ENCODE measurements at regions not wholly inside any gene's neighbourhood (a gene's known extent, or its start where the extent isn't known, plus 50 kb on each side); places are given as distances from the start of the nearest gene placed in this dataset.

DNA sequence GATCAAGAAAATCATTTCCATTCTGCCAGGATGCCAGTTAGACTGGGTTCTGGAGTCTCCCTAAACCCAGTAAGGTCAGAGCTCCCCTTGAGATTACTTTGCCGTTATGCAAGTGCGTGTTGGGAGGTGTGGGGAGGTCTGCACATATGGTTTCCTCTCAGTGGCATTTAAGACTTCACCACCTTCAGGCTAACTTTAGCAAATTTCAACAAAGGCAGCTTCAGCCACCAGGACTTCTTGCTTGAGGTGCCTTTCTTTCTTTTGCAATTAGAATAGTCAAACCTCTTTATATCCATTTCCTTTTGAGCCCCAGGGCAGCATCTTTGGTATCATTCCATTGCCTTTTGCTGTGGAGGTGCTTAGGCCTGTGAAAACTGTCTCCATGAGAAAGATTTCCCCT lies 117.2 kb upstream of the CCND2 start:
- H3K27ac Mint-ChIP-seq: no peak overlapping the region
- H3K4me3 Mint-ChIP-seq: no peak overlapping the region
- Histone ChIP-seq H3K36me3 (replicated peaks in 1 of 2; ENCODE audit: control extremely low read depth in 1 of 2, control insufficient read depth in 1 of 2, extremely low read depth in 1 of 2, insufficient read depth in 2 of 2, low read length in 1 of 2) (no peaks in the 10 kb centered on the region), H3K9ac (ENCODE audit: low read length) (no peak overlapping the region), H3K27ac (ENCODE audit: low read length in 2 of 2) (peak overlapping the region in 1 of 2 donors; percentile 35), H4K20me1 (ENCODE audit: control insufficient read depth, insufficient read depth, low read length, poor library complexity, severe bottlenecking) (no peaks in the 10 kb centered on the region), H3K9me3 (ENCODE audit: control extremely low read depth in 1 of 3, control insufficient read depth in 2 of 3, insufficient read depth in 1 of 3, low read length in 2 of 3) (peaks cover 0 to 1% (median 0%) of the 10 kb centered on the region in 3 donors), H3K4me2 (replicated peaks; ENCODE audit: low read depth, low read length, poor library complexity, severe bottlenecking) (no peak overlapping the region), H2AFZ (ENCODE audit: insufficient read depth, low read depth, low read length, poor library complexity, severe bottlenecking) (peak overlapping the region; percentile 35), H3K79me2 (ENCODE audit: control insufficient read depth, insufficient read depth, low read length) (no peaks in the 10 kb centered on the region), H3K4me1 (ENCODE audit: control insufficient read depth in 2 of 2, insufficient read depth in 2 of 2, low read length in 2 of 2) (peaks cover 44 to 45% of the 10 kb centered on the region in 2 donors), H3K27me3 (replicated peaks in 1 of 4; ENCODE audit: control extremely low read depth in 1 of 4, control insufficient read depth in 3 of 4, insufficient read depth in 4 of 4, low read length in 3 of 4) (no peaks in the 10 kb centered on the region), H3K4me3 (ENCODE audit: control extremely low read depth in 1 of 5, extremely low read depth in 1 of 5, insufficient read depth in 1 of 5, low read depth in 2 of 5, low read length in 4 of 5) (no peak overlapping the region)
- H3K27me3 Mint-ChIP-seq: no peaks in the 10 kb centered on the region
- no CpG with 5 or more reads among the region's 2 CpGs for WGBS (ENCODE audit: insufficient coverage)
- TF ChIP-seq EZH2 (IDR thresholded peaks at IDR 0.05; ENCODE audit: borderline replicate concordance, insufficient read depth, low read depth, low read length, poor library complexity, severe bottlenecking): no peak
- TF ChIP-seq, protein P1, sequence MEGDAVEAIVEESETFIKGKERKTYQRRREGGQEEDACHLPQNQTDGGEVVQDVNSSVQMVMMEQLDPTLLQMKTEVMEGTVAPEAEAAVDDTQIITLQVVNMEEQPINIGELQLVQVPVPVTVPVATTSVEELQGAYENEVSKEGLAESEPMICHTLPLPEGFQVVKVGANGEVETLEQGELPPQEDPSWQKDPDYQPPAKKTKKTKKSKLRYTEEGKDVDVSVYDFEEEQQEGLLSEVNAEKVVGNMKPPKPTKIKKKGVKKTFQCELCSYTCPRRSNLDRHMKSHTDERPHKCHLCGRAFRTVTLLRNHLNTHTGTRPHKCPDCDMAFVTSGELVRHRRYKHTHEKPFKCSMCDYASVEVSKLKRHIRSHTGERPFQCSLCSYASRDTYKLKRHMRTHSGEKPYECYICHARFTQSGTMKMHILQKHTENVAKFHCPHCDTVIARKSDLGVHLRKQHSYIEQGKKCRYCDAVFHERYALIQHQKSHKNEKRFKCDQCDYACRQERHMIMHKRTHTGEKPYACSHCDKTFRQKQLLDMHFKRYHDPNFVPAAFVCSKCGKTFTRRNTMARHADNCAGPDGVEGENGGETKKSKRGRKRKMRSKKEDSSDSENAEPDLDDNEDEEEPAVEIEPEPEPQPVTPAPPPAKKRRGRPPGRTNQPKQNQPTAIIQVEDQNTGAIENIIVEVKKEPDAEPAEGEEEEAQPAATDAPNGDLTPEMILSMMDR (IDR thresholded peaks at IDR 0.05): no peak
- ChIA-PET POLR2A (no interaction called here), CTCF (interaction anchor here (0.5 to 2.0 kb wide), 3 partner anchors 9 to 172 kb away, joined by 3 to 4 read pairs (median 3); no protein-coding TSS in a partner anchor)
- H3K9me3 Mint-ChIP-seq (ENCODE audit: insufficient read depth): no peaks in the 10 kb centered on the region
- intact Hi-C loops (cut with micrococcal nuclease): no loop called here
- peaks cover 44% of the 10 kb centered on the region for H3K4me1 Mint-ChIP-seq
- DNase-seq (no peak), ATAC-seq (ENCODE audit: low read depth) (no peak)

DNA sequence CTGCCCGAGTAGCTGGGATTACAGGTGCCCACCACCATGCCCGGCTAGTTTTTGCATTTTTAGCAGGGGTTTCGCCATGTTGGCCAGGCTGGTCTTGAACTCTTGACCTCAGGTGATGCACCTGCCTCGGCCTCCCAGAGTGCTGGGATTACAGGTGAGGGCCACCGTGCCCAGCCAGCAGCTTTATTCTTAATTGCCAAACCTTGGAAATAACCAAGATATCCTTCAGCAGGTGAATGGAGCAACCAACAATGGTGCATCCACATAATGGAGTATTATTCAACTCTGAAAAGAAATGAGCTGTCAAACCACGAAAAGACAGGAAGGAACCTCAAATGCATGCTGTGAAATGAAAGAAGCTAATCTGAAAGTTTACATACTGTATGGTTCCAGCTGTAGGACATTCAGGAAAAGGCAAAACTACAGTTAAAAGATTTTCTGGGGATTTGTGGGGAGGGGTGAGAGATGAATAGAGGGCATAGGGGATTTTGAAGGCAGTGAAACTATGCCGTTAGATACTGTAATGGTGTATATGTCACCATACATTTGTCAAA lies 118.8 kb upstream of the CCND2 start:
- DNase-seq (no peak), ATAC-seq (ENCODE audit: low read depth) (no peak)
- no peaks in the 10 kb centered on the region for H3K79me2 ChIP-seq (ENCODE audit: control insufficient read depth, insufficient read depth, low read length)
- Mint-ChIP-seq H3K27me3 (no peaks in the 10 kb centered on the region), H3K27ac (peak overlapping the region; percentile 37), H3K4me1 (peaks cover 57% of the 10 kb centered on the region), H3K9me3 (ENCODE audit: insufficient read depth) (no peaks in the 10 kb centered on the region), H3K4me3 (no peak overlapping the region)
- WGBS (ENCODE audit: insufficient coverage): 82% methylated on average over 6 of the region's 7 CpGs
- H3K36me3 ChIP-seq (replicated peaks in 1 of 2; ENCODE audit: control extremely low read depth in 1 of 2, control insufficient read depth in 1 of 2, extremely low read depth in 1 of 2, insufficient read depth in 2 of 2, low read length in 1 of 2): no peaks in the 10 kb centered on the region
- H2AFZ ChIP-seq (ENCODE audit: insufficient read depth, low read depth, low read length, poor library complexity, severe bottlenecking): no peak overlapping the region
- CTCF ChIA-PET: interaction anchor here (1.0 to 1.9 kb wide), 5 partner anchors 10 to 122 kb away, joined by 3 to 12 read pairs (median 5); no protein-coding TSS in a partner anchor
- H4K20me1 ChIP-seq (ENCODE audit: control insufficient read depth, insufficient read depth, low read length, poor library complexity, severe bottlenecking): no peaks in the 10 kb centered on the region
- H3K4me3 ChIP-seq (ENCODE audit: control extremely low read depth in 1 of 5, extremely low read depth in 1 of 5, insufficient read depth in 1 of 5, low read depth in 2 of 5, low read length in 4 of 5): no peak overlapping the region
- H3K4me1 ChIP-seq (ENCODE audit: control insufficient read depth in 2 of 2, insufficient read depth in 2 of 2, low read length in 2 of 2): peaks cover 58% of the 10 kb centered on the region in 2 donors
- H3K27me3 ChIP-seq (replicated peaks in 1 of 4; ENCODE audit: control extremely low read depth in 1 of 4, control insufficient read depth in 3 of 4, insufficient read depth in 4 of 4, low read length in 3 of 4): no peaks in the 10 kb centered on the region
- H3K9ac ChIP-seq (ENCODE audit: low read length): no peak overlapping the region
- H3K4me2 ChIP-seq (replicated peaks; ENCODE audit: low read depth, low read length, poor library complexity, severe bottlenecking): no peak overlapping the region
- H3K9me3 ChIP-seq (ENCODE audit: control extremely low read depth in 1 of 3, control insufficient read depth in 2 of 3, insufficient read depth in 1 of 3, low read length in 2 of 3): peaks cover 0 to 6% (median 1%) of the 10 kb centered on the region in 3 donors
- no peak overlapping the region for H3K27ac ChIP-seq (ENCODE audit: low read length in 2 of 2)
- intact Hi-C loops (cut with micrococcal nuclease): no loop called here
- POLR2A ChIA-PET: interaction anchor here (0.7 to 1.1 kb wide), 2 partner anchors 10 to 11 kb away, joined by 3 to 8 read pairs; no protein-coding TSS in a partner anchor
- TF ChIP-seq, protein P1 (IDR thresholded peaks at IDR 0.05): no peak
- TF ChIP-seq EZH2 (IDR thresholded peaks at IDR 0.05; ENCODE audit: borderline replicate concordance, insufficient read depth, low read depth, low read length, poor library complexity, severe bottlenecking): no peak
